Endothelial cell of umbilical vein (primary cell): ENCODE measurements at regions not wholly inside any gene's neighbourhood (a gene's known extent, or its start where the extent isn't known, plus 50 kb on each side); places are given as distances from the start of the nearest gene placed in this dataset.
"Not testable (repeated sequence)": the region's sequence is repeated elsewhere in the genome, so short reads cannot be mapped to it uniquely, and the experiment has no call there.

Source experiments
- CTCF ChIP-seq, 2 donors: IDR thresholded peaks; 1 replicate in 1 of 2; 2 replicates in 1 of 2; pipeline ENCODE4 v1.5.1; 2011; ENCODE audit warnings: low read length in 2 of 2, mild to moderate bottlenecking in 2 of 2, moderate library complexity in 2 of 2, control low read depth in 1 of 2, inconsistent platforms in 1 of 2, low read depth in 1 of 2; ENCODE audit not compliant: insufficient read depth in 1 of 2; ENCODE audit errors: extremely low read depth in 1 of 2
- POLR2A ChIP-seq: IDR thresholded peaks from 2 replicates; pipeline ENCODE4 v1.6.1; 2012; ENCODE audit warnings: low read depth, mild to moderate bottlenecking, control low read depth, low read length
- POLR2AphosphoS5 ChIP-seq: IDR thresholded peaks from 2 replicates; pipeline ENCODE4 v1.6.1; 2012; ENCODE audit warnings: low read depth, mild to moderate bottlenecking, control low read depth, low read length, moderate library complexity; ENCODE audit not compliant: insufficient read depth

GRCh38 chr1:74877366-74877765 lies 144.4 kb downstream of the TYW3 start:
- TF ChIP-seq POLR2A; CTCF (IDR thresholded peaks at IDR 0.05; ENCODE audit: extremely low read depth in 1 of 2, insufficient read depth in 1 of 2, low read depth in 1 of 2, low read length in 2 of 2); POLR2AphosphoS5: not testable (repeated sequence)
